Suprapubic skin (tissue), 4 donors: ENCODE measurements at regions not wholly inside any gene's neighbourhood (a gene's known extent, or its start where the extent isn't known, plus 50 kb on each side); places are given as distances from the start of the nearest gene placed in this dataset.

Source experiments
- CTCF ChIP-seq, 2 donors: fragments of 200-600 bp in 1 of 2; fragments of 450-650 bp in 1 of 2; sonication (generic) in 1 of 2; IDR thresholded peaks; one replicate each; pipeline ENCODE4 v1.5.1; 2016 to 2019; ENCODE audit warnings: antibody characterized with exemption in 2 of 2, mild to moderate bottlenecking in 1 of 2, moderate library complexity in 1 of 2
- EP300 ChIP-seq: sonication (generic); formaldehyde crosslinking; IDR thresholded peaks from one replicate; pipeline ENCODE4 v1.6.1; 2017; ENCODE audit warnings: antibody characterized with exemption
- POLR2AphosphoS5 ChIP-seq, 3 donors: sonication (generic); formaldehyde crosslinking; IDR thresholded peaks; one replicate each; pipeline ENCODE4 v1.6.1; 2017; ENCODE audit warnings: antibody characterized with exemption in 3 of 3

- TF ChIP-seq POLR2AphosphoS5 (IDR thresholded peaks at IDR 0.05) (no peak), CTCF (IDR thresholded peaks at IDR 0.05) (no peak), EP300 (no peak)
Measured at GRCh38 chr5:105207066-105207465, 1644.5 kb upstream of the NUDT12 start.
